H9 (cell line): ENCODE measurements at regions not wholly inside any gene's neighbourhood (a gene's known extent, or its start where the extent isn't known, plus 50 kb on each side); places are given as distances from the start of the nearest gene placed in this dataset.

Experiments
- DNase-seq: peaks from one replicate; pipeline ENCODE4 v3.0.0-alpha.2; 2017
- H2AFZ ChIP-seq: one replicate; pipeline ENCODE4 v1.6.1; 2013; ENCODE audit warnings: mild to moderate bottlenecking, low read length, control low read depth, moderate library complexity
- H2AK5ac ChIP-seq: 2 replicates; pipeline ENCODE4 v1.6.1; 2013; ENCODE audit warnings: low read length, control low read depth, mixed read lengths; ENCODE audit not compliant: insufficient read length
- H2BK120ac ChIP-seq: one replicate; pipeline ENCODE4 v1.6.1; 2013; ENCODE audit warnings: low read depth, mild to moderate bottlenecking, low read length, control low read depth, inconsistent platforms; ENCODE audit not compliant: poor library complexity, severe bottlenecking
- H2BK12ac ChIP-seq: 2 replicates; pipeline ENCODE4 v1.6.1; 2013; ENCODE audit warnings: low read length, control low read depth, mixed read lengths, low read depth; ENCODE audit not compliant: insufficient read length
- H2BK15ac ChIP-seq: 2 replicates; pipeline ENCODE4 v1.6.1; 2013; ENCODE audit warnings: low read depth, low read length, control low read depth
- H2BK20ac ChIP-seq: one replicate; pipeline ENCODE4 v1.6.1; 2013; ENCODE audit warnings: low read depth, mild to moderate bottlenecking, low read length, control low read depth, inconsistent platforms; ENCODE audit not compliant: poor library complexity, severe bottlenecking
- H2BK5ac ChIP-seq: 2 replicates; pipeline ENCODE4 v1.6.1; 2013; ENCODE audit warnings: low read length, control low read depth, mixed read lengths; ENCODE audit not compliant: insufficient read length
- H3K14ac ChIP-seq: 2 replicates; pipeline ENCODE4 v1.6.1; 2013; ENCODE audit warnings: low read length, control low read depth; ENCODE audit not compliant: insufficient read depth
- H3K18ac ChIP-seq: 2 replicates; pipeline ENCODE4 v1.6.1; 2013; ENCODE audit warnings: low read depth, mild to moderate bottlenecking, mixed read lengths, low read length, control low read depth; ENCODE audit not compliant: insufficient read length
- H3K23ac ChIP-seq: 2 replicates; pipeline ENCODE4 v1.6.1; 2013; ENCODE audit warnings: low read length, control low read depth, mixed read lengths, low read depth; ENCODE audit not compliant: insufficient read length
- H3K23me2 ChIP-seq: 2 replicates; pipeline ENCODE4 v1.6.1; 2013; ENCODE audit warnings: low read depth, mild to moderate bottlenecking, mixed read lengths, low read length, control low read depth; ENCODE audit not compliant: insufficient read length, poor library complexity, severe bottlenecking
- H3K27ac ChIP-seq: 2 replicates; pipeline ENCODE4 v1.5.1; 2013; ENCODE audit warnings: low read length, control low read depth, mixed read lengths, low read depth; ENCODE audit not compliant: insufficient read length
- H3K27me3 ChIP-seq: 2 replicates; pipeline ENCODE4 v1.6.1; 2013; ENCODE audit warnings: low read length, control low read depth, inconsistent platforms; ENCODE audit not compliant: insufficient read depth
- H3K4ac ChIP-seq: 2 replicates; pipeline ENCODE4 v1.6.1; 2013; ENCODE audit warnings: low read depth, mild to moderate bottlenecking, control low read depth, inconsistent platforms, low read length, moderate library complexity
- H3K4me1 ChIP-seq: 2 replicates; pipeline ENCODE4 v1.6.1; 2013; ENCODE audit warnings: low read length, control low read depth, inconsistent platforms; ENCODE audit not compliant: insufficient read depth
- H3K4me2 ChIP-seq: 2 replicates; pipeline ENCODE4 v1.6.1; 2013; ENCODE audit warnings: low read length, control low read depth, mixed read lengths; ENCODE audit not compliant: insufficient read length, insufficient read depth
- H3K56ac ChIP-seq: 2 replicates; pipeline ENCODE4 v1.6.1; 2013; ENCODE audit warnings: low read depth, mild to moderate bottlenecking, mixed read lengths, low read length, control low read depth; ENCODE audit not compliant: insufficient read length
- H3K79me1 ChIP-seq: 2 replicates; pipeline ENCODE4 v1.6.1; 2013; ENCODE audit warnings: low read depth, mild to moderate bottlenecking, moderate library complexity, low read length, control low read depth, inconsistent platforms; ENCODE audit not compliant: insufficient read depth, poor library complexity, severe bottlenecking
- H3K79me2 ChIP-seq: 2 replicates; pipeline ENCODE4 v1.6.1; 2013; ENCODE audit warnings: low read length, control low read depth, inconsistent platforms; ENCODE audit not compliant: insufficient read depth
- H3K9ac ChIP-seq: 2 replicates; pipeline ENCODE4 v1.6.1; 2013; ENCODE audit warnings: low read length, control low read depth, mixed read lengths; ENCODE audit not compliant: insufficient read length; ENCODE audit errors: extremely low read depth
- H3K9me3 ChIP-seq: one replicate; pipeline ENCODE4 v1.6.1; 2013; ENCODE audit warnings: low read depth, low read length, inconsistent platforms; ENCODE audit not compliant: control insufficient read depth
- H3T11ph ChIP-seq: one replicate; pipeline ENCODE4 v1.6.1; 2013; ENCODE audit warnings: mild to moderate bottlenecking, low read length, control low read depth, inconsistent platforms
- H4K20me1 ChIP-seq: one replicate; pipeline ENCODE4 v1.6.1; 2013; ENCODE audit not compliant: control insufficient read depth, insufficient read length, insufficient read depth
- H4K5ac ChIP-seq: 2 replicates; pipeline ENCODE4 v1.6.1; 2013; ENCODE audit warnings: low read depth, mild to moderate bottlenecking, mixed read lengths, low read length, control low read depth; ENCODE audit not compliant: insufficient read length
- H4K8ac ChIP-seq: replicated peaks from 2 replicates; pipeline ENCODE4 v1.6.1; 2013; ENCODE audit warnings: low read length, control low read depth, mixed read lengths, low read depth; ENCODE audit not compliant: insufficient read length
- H4K91ac ChIP-seq: 2 replicates; pipeline ENCODE4 v1.6.1; 2013; ENCODE audit warnings: low read depth, mild to moderate bottlenecking, moderate library complexity, mixed read lengths, low read length, control low read depth; ENCODE audit not compliant: insufficient read length
- H3K27ac Mint-ChIP-seq, 3 experiments: 2 replicates in 2 of 3; 3 replicates in 1 of 3; pipeline ENCODE4 v1.8.0; 2020 to 2021; ENCODE audit warnings: mixed read lengths in 3 of 3, mild to moderate bottlenecking in 1 of 3, moderate library complexity in 1 of 3
- H3K27me3 Mint-ChIP-seq: 2 replicates; pipeline ENCODE4 v1.8.0; 2021; ENCODE audit warnings: low read depth, mild to moderate bottlenecking, moderate library complexity, mixed read lengths
- H3K36me3 Mint-ChIP-seq, 3 experiments: 2 replicates in 2 of 3; 3 replicates in 1 of 3; pipeline ENCODE4 v1.8.0; 2020 to 2021; ENCODE audit warnings: low read depth in 3 of 3, mixed read lengths in 3 of 3; ENCODE audit not compliant: insufficient read depth in 1 of 3
- H3K4me1 Mint-ChIP-seq, 2 experiments: 2 replicates each; pipeline ENCODE4 v1.8.0; 2020; ENCODE audit warnings: mixed read lengths in 2 of 2
- H3K4me3 Mint-ChIP-seq, 2 experiments: 2 replicates in 1 of 2; 3 replicates in 1 of 2; pipeline ENCODE4 v1.8.0; 2020 to 2021; ENCODE audit warnings: mild to moderate bottlenecking in 2 of 2, mixed read lengths in 2 of 2, moderate library complexity in 1 of 2
- H3K9me3 Mint-ChIP-seq, 2 experiments: 2 replicates in 1 of 2; 3 replicates in 1 of 2; pipeline ENCODE4 v1.8.0; 2020; ENCODE audit warnings: mild to moderate bottlenecking in 2 of 2, mixed read lengths in 2 of 2, moderate library complexity in 1 of 2
- WGBS: extraction: QIAGEN DNeasy Blood & Tissue Kit; methylation state at CpG from one replicate; pipeline ENCODE4 v1.1.7; 2013; ENCODE audit warnings: missing lambda C conversion rate, low lambda C conversion rate, mixed read lengths; ENCODE audit not compliant: insufficient read length; ENCODE audit errors: extremely low coverage; 5-methylcytosine and 5-hydroxymethylcytosine counted together
- TF ChIP-seq, protein P1 (sequence below): fragments of 200-600 bp; sonication (generic); conservative IDR thresholded peaks from 3 replicates; pipeline ENCODE4 v1.8.0; 2021; ENCODE audit warnings: antibody characterized with exemption, mild to moderate bottlenecking

DNA sequence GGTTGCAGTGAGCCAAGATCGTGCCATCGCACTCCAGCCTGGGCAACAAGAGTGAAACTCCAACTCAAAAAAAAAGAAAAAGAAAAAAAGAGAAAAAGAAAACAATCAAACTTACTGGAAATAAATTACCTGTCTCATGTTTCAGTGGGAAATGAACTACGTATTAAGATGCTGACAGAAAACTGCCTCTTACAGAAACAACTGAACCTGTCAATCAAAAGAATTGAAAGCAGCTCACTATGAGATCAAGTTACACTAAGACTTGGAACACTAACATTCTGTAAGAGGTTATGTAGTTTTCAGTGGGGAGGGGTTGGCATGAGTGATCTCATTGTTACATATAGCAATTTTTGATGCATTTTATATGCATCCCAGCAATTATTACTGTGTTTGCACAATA, 64.4 kb upstream of the SPATA31E1 start:
- TF ChIP-seq, protein P1, sequence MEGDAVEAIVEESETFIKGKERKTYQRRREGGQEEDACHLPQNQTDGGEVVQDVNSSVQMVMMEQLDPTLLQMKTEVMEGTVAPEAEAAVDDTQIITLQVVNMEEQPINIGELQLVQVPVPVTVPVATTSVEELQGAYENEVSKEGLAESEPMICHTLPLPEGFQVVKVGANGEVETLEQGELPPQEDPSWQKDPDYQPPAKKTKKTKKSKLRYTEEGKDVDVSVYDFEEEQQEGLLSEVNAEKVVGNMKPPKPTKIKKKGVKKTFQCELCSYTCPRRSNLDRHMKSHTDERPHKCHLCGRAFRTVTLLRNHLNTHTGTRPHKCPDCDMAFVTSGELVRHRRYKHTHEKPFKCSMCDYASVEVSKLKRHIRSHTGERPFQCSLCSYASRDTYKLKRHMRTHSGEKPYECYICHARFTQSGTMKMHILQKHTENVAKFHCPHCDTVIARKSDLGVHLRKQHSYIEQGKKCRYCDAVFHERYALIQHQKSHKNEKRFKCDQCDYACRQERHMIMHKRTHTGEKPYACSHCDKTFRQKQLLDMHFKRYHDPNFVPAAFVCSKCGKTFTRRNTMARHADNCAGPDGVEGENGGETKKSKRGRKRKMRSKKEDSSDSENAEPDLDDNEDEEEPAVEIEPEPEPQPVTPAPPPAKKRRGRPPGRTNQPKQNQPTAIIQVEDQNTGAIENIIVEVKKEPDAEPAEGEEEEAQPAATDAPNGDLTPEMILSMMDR = no peak
- H4K5ac ChIP-seq = no peak overlapping the region
- H2AK5ac ChIP-seq = no peak overlapping the region
- Mint-ChIP-seq H3K36me3 (no peaks in the 10 kb centered on the region), H3K4me1 (no peaks in the 10 kb centered on the region), H3K4me3 (no peak overlapping the region), H3K27me3 (peaks cover 11% of the 10 kb centered on the region), H3K27ac (no peak overlapping the region), H3K9me3 (no peaks in the 10 kb centered on the region)
- no peaks in the 10 kb centered on the region for H3K4me1 ChIP-seq
- no peak for DNase-seq
- H3K56ac ChIP-seq = no peak overlapping the region
- H3K27ac ChIP-seq = no peak overlapping the region
- no peak overlapping the region for H3K4ac ChIP-seq
- H2BK5ac ChIP-seq = no peak overlapping the region
- no peak overlapping the region for H3K14ac ChIP-seq
- H3K27me3 ChIP-seq = no peaks in the 10 kb centered on the region
- H2BK20ac ChIP-seq = no peak overlapping the region
- no peak overlapping the region for H4K91ac ChIP-seq
- H3K23me2 ChIP-seq = no peaks in the 10 kb centered on the region
- H3T11ph ChIP-seq = no peak overlapping the region
- no peaks in the 10 kb centered on the region for H3K9me3 ChIP-seq
- no peak overlapping the region for H3K4me2 ChIP-seq
- H3K79me2 ChIP-seq = no peaks in the 10 kb centered on the region
- no peak overlapping the region for H2AFZ ChIP-seq
- no peak overlapping the region for H2BK120ac ChIP-seq
- no peak overlapping the region for H2BK15ac ChIP-seq
- H3K9ac ChIP-seq = no peak overlapping the region
- no peak overlapping the region for H4K8ac ChIP-seq
- no peak overlapping the region for H3K23ac ChIP-seq
- H3K79me1 ChIP-seq = no peaks in the 10 kb centered on the region
- no peaks in the 10 kb centered on the region for H4K20me1 ChIP-seq
- no peak overlapping the region for H2BK12ac ChIP-seq
- H3K18ac ChIP-seq = no peak overlapping the region
- no CpG with 5 or more reads among the region's 3 CpGs for WGBS
